A549 (cell line): ENCODE measurements at regions not wholly inside any gene's neighbourhood (a gene's known extent, or its start where the extent isn't known, plus 50 kb on each side); places are given as distances from the start of the nearest gene placed in this dataset.

Experiments used
- ATAC-seq, 2 experiments: fragments of 200-7000 bp in 1 of 2; fragments of >200 bp in 1 of 2; cut with Nextera tagmentation in 1 of 2; cut with Tn5 transposase in 1 of 2; 3 replicates each; pipeline versions ENCODE4 v1.8.0 to v1.9.1; 2018 to 2020; ENCODE audit warnings: mild to moderate bottlenecking in 1 of 2, moderate library complexity in 1 of 2
- CTCF ChIA-PET: fragments of 300-600 bp; sonication (Branson Sonifier 250); formaldehyde crosslinking; extraction: SDS; loops from one replicate; lab custom pipeline; 2021; ENCODE audit warnings: antibody characterized with exemption, inconsistent platforms; lab: Yijun Ruan, JAX
- POLR2A ChIA-PET: fragments of 350-600 bp; formaldehyde crosslinking; extraction: SDS; loops from one replicate; lab custom pipeline; 2021; ENCODE audit warnings: antibody characterized with exemption, inconsistent platforms; lab: Yijun Ruan, JAX
- DNase-seq, 2 experiments: peaks; one replicate each; pipeline versions ENCODE4 v3.0.0 to v3.0.0-alpha.2; 2011 to 2016; ENCODE audit warnings: low read depth in 1 of 2, low spot score in 1 of 2
- FAIRE-seq: peaks from 2 replicates; lab custom pipeline; 2011; peaks lifted over from hg19 to GRCh38; lab: Jason Lieb, UNC
- H3K27ac ChIP-seq, 2 experiments: fragments of >200 bp; sonication (Bioruptor Twin); formaldehyde crosslinking; 3 replicates each; pipeline ENCODE4 v1.5.1; 2016 to 2017
- H3K4me1 ChIP-seq: fragments of >200 bp; sonication (Bioruptor Twin); formaldehyde crosslinking; 3 replicates; pipeline ENCODE4 v1.6.1; 2016
- H3K4me2 ChIP-seq: fragments of >200 bp; sonication (Bioruptor Twin); formaldehyde crosslinking; 3 replicates; pipeline ENCODE4 v1.6.1; 2016
- H3K4me3 ChIP-seq: fragments of >200 bp; sonication (Bioruptor Twin); formaldehyde crosslinking; 3 replicates; pipeline ENCODE4 v1.5.1; 2016
- H3K9me3 ChIP-seq: fragments of >200 bp; sonication (Bioruptor Twin); formaldehyde crosslinking; 3 replicates; pipeline ENCODE4 v1.6.1; 2016
- BHLHE40 ChIP-seq: IDR thresholded peaks from 2 replicates; pipeline ENCODE4 v1.6.1; 2012; ENCODE audit warnings: low read depth, low read length, inconsistent platforms
- CBX2 ChIP-seq: fragments of 200-600 bp; sonication (generic); IDR thresholded peaks from 2 replicates; pipeline ENCODE4 v1.6.1; 2016; ENCODE audit warnings: low read depth, mild to moderate bottlenecking, borderline replicate concordance
- CHD4 ChIP-seq: fragments of 200-600 bp; sonication (generic); IDR thresholded peaks from 2 replicates; pipeline ENCODE4 v1.6.1; 2016; ENCODE audit warnings: antibody characterized with exemption, mild to moderate bottlenecking, borderline replicate concordance
- EHF ChIP-seq: fragments of 250-450 bp; sonication (Bioruptor Pico); IDR thresholded peaks from 2 replicates; pipeline ENCODE4 v1.5.0; 2020; ENCODE audit warnings: mild to moderate bottlenecking
- EHMT2 ChIP-seq: fragments of 200-600 bp; sonication (generic); IDR thresholded peaks from 2 replicates; pipeline ENCODE4 v1.6.1; 2016; ENCODE audit warnings: antibody characterized with exemption, low read depth, mild to moderate bottlenecking, moderate library complexity
- HOXA7 ChIP-seq: fragments of 250-450 bp; sonication (Bioruptor Pico); IDR thresholded peaks from 2 replicates; pipeline ENCODE4 v1.5.0; 2020; ENCODE audit warnings: mild to moderate bottlenecking, moderate library complexity
- KDM5A ChIP-seq: fragments of 200-600 bp; sonication (generic); IDR thresholded peaks from 2 replicates; pipeline ENCODE4 v1.6.1; 2016; ENCODE audit warnings: antibody characterized with exemption, mild to moderate bottlenecking
- MYC ChIP-seq: IDR thresholded peaks from 2 replicates; pipeline ENCODE4 v1.6.1; 2012; ENCODE audit warnings: mild to moderate bottlenecking, inconsistent platforms, low read length, improper control_type of control experiment, borderline replicate concordance
- NFE2L2 ChIP-seq: fragments of 150-350 bp; conservative IDR thresholded peaks from 2 replicates; pipeline ENCODE4 v1.6.1; 2014; ENCODE audit warnings: low read length
- NPAS2 ChIP-seq: fragments of 250-450 bp; sonication (Bioruptor Pico); IDR thresholded peaks from 2 replicates; pipeline ENCODE4 v1.8.0; 2022; ENCODE audit warnings: mild to moderate bottlenecking, moderate library complexity, borderline replicate concordance
- PHF8 ChIP-seq: fragments of 200-600 bp; sonication (generic); IDR thresholded peaks from 2 replicates; pipeline ENCODE4 v1.6.1; 2016; ENCODE audit warnings: low read depth, mild to moderate bottlenecking, antibody characterized with exemption, moderate library complexity, borderline replicate concordance
- POLR2AphosphoS2 ChIP-seq: conservative IDR thresholded peaks from 2 replicates; pipeline ENCODE4 v1.6.1; 2012; ENCODE audit warnings: low read length, improper control_type of control experiment, inconsistent platforms
- RAD21 ChIP-seq, 2 experiments: fragments of >200 bp in 1 of 2; sonication (Bioruptor Twin) in 1 of 2; formaldehyde crosslinking in 1 of 2; IDR thresholded peaks in 1 of 2; conservative IDR thresholded peaks in 1 of 2; 2 replicates in 1 of 2; 3 replicates in 1 of 2; pipeline ENCODE4 v1.6.1; 2012 to 2018; ENCODE audit warnings: inconsistent platforms in 1 of 2
- RARB ChIP-seq: fragments of 250-450 bp; sonication (Bioruptor Pico); IDR thresholded peaks from 2 replicates; pipeline ENCODE4 v1.8.0; 2021; ENCODE audit warnings: mild to moderate bottlenecking, moderate library complexity
- RNF2 ChIP-seq: fragments of 200-600 bp; sonication (generic); IDR thresholded peaks from 2 replicates; pipeline ENCODE4 v1.6.1; 2016; ENCODE audit warnings: low read depth, mild to moderate bottlenecking, antibody characterized with exemption, moderate library complexity, borderline replicate concordance
- TFCP2L1 ChIP-seq: fragments of 250-450 bp; sonication (Bioruptor Pico); IDR thresholded peaks from 2 replicates; pipeline ENCODE4 v1.5.0; 2021; ENCODE audit warnings: mild to moderate bottlenecking
- TP53 ChIP-seq: fragments of 250-450 bp; sonication (Bioruptor Pico); IDR thresholded peaks from 2 replicates; pipeline ENCODE4 v1.5.0; 2021; ENCODE audit warnings: mild to moderate bottlenecking, moderate library complexity
- ZC3H11A ChIP-seq: fragments of 450-650 bp; IDR thresholded peaks from 2 replicates; pipeline ENCODE4 v1.6.1; 2014; ENCODE audit warnings: antibody characterized with exemption, mild to moderate bottlenecking
- ZFP36 ChIP-seq: fragments of 450-650 bp; IDR thresholded peaks from 2 replicates; pipeline ENCODE4 v1.6.1; 2014; ENCODE audit warnings: borderline replicate concordance; ENCODE audit not compliant: partially characterized antibody
- ZNF302 ChIP-seq: fragments of 250-450 bp; sonication (Bioruptor Pico); IDR thresholded peaks from 2 replicates; pipeline ENCODE4 v1.9.0; 2021; ENCODE audit warnings: inconsistent platforms, mild to moderate bottlenecking, moderate library complexity
- ZSCAN20 ChIP-seq: fragments of 250-450 bp; sonication (Bioruptor Pico); IDR thresholded peaks from 2 replicates; pipeline ENCODE4 v1.8.0; 2022; ENCODE audit warnings: mild to moderate bottlenecking, moderate library complexity
- WGBS: methylation state at CpG from one replicate; pipeline ENCODE4 v1.1.6; 2017; ENCODE audit errors: missing lambda C conversion rate; 5-methylcytosine and 5-hydroxymethylcytosine counted together
- TF ChIP-seq, protein P1 (sequence below): fragments of 250-450 bp; sonication (Bioruptor Pico); IDR thresholded peaks from 2 replicates; pipeline ENCODE4 v1.5.0; 2021; ENCODE audit warnings: mild to moderate bottlenecking, moderate library complexity, borderline replicate concordance
- TF ChIP-seq, protein P2 (sequence below): fragments of >200 bp; sonication (Bioruptor Twin); formaldehyde crosslinking; IDR thresholded peaks from 3 replicates; pipeline ENCODE4 v1.6.1; 2016

DNA sequence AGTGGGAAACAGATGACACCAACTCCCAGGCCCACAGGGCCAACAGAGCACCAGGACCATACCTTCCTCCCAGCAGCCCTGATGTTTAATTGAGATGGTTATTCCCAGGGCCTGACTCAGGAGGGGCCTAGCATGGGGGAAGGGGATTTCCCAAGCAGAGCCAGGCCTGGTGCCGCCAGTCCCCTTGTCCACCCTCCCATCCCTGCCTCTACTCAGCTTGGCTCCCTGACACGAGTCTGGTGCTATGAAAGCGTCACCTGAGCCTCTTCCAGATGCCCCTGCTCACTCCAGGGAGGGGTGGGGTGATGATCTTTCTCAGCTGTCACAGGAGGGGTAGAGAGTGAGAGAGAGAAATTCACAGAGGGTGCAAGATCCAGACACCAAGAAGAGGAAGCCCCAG, 72.7 kb downstream of the EFNB1 start:
- ChIA-PET CTCF (no interaction called here), POLR2A (no interaction called here)
- no peaks in the 10 kb centered on the region for H3K4me1 ChIP-seq
- no peak overlapping the region for H3K4me3 ChIP-seq
- TF ChIP-seq KDM5A, result no peak
- TF ChIP-seq PHF8, result no peak
- no peak for TF ChIP-seq EHF (CRISPR knock-in tag)
- TF ChIP-seq, protein P1, sequence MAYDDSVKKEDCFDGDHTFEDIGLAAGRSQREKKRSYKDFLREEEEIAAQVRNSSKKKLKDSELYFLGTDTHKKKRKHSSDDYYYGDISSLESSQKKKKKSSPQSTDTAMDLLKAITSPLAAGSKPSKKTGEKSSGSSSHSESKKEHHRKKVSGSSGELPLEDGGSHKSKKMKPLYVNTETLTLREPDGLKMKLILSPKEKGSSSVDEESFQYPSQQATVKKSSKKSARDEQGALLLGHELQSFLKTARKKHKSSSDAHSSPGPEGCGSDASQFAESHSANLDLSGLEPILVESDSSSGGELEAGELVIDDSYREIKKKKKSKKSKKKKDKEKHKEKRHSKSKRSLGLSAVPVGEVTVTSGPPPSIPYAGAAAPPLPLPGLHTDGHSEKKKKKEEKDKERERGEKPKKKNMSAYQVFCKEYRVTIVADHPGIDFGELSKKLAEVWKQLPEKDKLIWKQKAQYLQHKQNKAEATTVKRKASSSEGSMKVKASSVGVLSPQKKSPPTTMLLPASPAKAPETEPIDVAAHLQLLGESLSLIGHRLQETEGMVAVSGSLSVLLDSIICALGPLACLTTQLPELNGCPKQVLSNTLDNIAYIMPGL (CRISPR knock-in tag), result no peak
- TF ChIP-seq CBX2, result no peak
- no peak for TF ChIP-seq TP53 (CRISPR knock-in tag)
- no peak for TF ChIP-seq BHLHE40
- no peak for TF ChIP-seq ZC3H11A
- TF ChIP-seq HOXA7 (CRISPR knock-in tag), result no peak
- TF ChIP-seq RARB (CRISPR knock-in tag), result no peak
- TF ChIP-seq ZSCAN20 (CRISPR knock-in tag), result no peak
- TF ChIP-seq EHMT2, result no peak
- TF ChIP-seq ZFP36, result no peak
- no peak for ATAC-seq
- no peak for FAIRE-seq
- no peaks in the 10 kb centered on the region for H3K9me3 ChIP-seq
- WGBS, result 70% methylated on average over 2 of the region's 3 CpGs
- H3K4me2 ChIP-seq, result no peak overlapping the region
- no peak overlapping the region for H3K27ac ChIP-seq
- DNase-seq, result no peak

DNA sequence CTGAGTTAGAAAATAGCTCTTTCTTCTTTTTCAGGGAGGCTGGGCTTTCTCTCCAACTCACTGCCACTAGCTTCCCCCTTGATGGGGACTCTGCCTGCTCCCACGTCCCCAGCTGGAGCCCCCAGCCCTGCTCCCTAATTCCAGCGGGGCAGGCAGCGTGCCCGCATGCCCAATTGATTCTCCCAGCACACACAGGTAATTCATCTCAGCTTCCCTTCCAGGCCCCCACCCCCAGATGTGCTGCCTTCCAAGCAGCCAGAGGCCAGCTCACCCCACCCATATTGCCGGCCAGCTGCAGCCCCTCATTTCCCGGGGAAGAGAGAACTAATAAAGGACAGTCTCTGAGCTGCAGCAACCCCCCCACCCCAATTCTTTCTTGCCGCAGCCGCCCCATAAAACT, 69.8 kb downstream of the EFNB1 start:
- no peak overlapping the region for H3K27ac ChIP-seq
- ChIA-PET POLR2A (no interaction called here), CTCF (interaction anchor here (0.9 to 1.3 kb wide), 3 partner anchors 9 to 71 kb away, joined by 3 read pairs; no protein-coding TSS in a partner anchor)
- H3K9me3 ChIP-seq, result no peaks in the 10 kb centered on the region
- no peak for DNase-seq
- TF ChIP-seq EHMT2, result no peak
- TF ChIP-seq RNF2, result no peak
- TF ChIP-seq POLR2AphosphoS2, result no peak
- TF ChIP-seq CHD4, result no peak
- TF ChIP-seq, protein P1 (CRISPR knock-in tag), result no peak
- TF ChIP-seq ZNF302 (CRISPR knock-in tag), result no peak
- no peak for TF ChIP-seq EHF (CRISPR knock-in tag)
- no peak for TF ChIP-seq RAD21 (conservative IDR thresholded peaks at IDR 0.05 in 1 of 2, IDR thresholded peaks at IDR 0.05 in 1 of 2)
- no peak for TF ChIP-seq NFE2L2
- no peak overlapping the region for H3K4me3 ChIP-seq
- no peak for ATAC-seq
- H3K4me2 ChIP-seq, result no peak overlapping the region
- H3K4me1 ChIP-seq, result peaks cover 11% of the 10 kb centered on the region
- 86% methylated on average over 5 of the region's 8 CpGs for WGBS
- FAIRE-seq, result no peak

DNA sequence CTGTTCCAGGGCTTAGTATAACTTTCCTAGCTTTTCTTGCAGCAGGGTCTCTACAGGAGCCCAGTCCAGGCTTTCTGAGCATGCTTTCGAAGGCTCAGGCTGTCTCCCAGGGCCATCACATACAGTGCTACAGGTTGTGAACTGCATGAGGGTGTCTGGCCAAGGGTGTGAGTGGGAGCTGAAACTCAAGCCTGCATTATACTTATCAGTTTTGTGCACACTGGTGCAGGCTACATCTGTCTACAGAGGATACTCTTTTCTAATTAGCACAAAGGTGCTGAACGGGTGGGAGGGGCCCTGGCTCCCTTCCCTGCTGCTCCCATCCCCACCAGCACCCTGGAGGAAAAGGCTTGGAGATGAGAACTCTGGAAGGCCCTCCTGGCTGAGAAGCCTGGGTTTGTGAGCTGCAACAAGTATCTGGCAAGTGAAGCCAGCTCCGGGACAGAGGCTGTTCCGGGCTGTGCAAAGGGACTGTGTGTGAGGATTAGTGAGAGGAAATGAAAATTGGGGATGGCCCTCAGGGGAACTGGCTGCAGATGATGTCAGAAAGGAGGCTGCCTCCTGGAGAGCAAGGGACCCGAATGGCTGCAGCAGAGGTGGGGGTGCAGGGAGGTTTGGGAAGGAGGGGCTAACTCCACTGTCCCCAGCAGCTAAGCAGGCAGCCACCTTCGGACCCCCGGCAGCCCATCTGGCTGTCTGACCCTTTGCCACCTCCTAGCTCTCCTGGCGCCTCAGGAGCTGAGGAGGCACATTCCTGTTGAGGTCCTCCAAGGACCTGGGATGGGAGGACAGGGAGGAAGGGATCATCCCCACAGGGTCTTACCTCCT, 68.5 kb downstream of the EFNB1 start:
- CTCF ChIA-PET, result interaction anchor here (1.3 kb wide), 1 partner anchor 70 kb away, joined by 3 read pairs; no protein-coding TSS in a partner anchor
- H3K9me3 ChIP-seq, result no peaks in the 10 kb centered on the region
- TF ChIP-seq NPAS2 (CRISPR knock-in tag) (no peak), TFCP2L1 (CRISPR knock-in tag) (no peak), MYC (no peak), ZSCAN20 (CRISPR knock-in tag) (no peak)
- TF ChIP-seq, protein P2, sequence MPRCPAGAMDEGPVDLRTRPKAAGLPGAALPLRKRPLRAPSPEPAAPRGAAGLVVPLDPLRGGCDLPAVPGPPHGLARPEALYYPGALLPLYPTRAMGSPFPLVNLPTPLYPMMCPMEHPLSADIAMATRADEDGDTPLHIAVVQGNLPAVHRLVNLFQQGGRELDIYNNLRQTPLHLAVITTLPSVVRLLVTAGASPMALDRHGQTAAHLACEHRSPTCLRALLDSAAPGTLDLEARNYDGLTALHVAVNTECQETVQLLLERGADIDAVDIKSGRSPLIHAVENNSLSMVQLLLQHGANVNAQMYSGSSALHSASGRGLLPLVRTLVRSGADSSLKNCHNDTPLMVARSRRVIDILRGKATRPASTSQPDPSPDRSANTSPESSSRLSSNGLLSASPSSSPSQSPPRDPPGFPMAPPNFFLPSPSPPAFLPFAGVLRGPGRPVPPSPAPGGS, result no peak
- H3K4me1 ChIP-seq, result peaks cover 11% of the 10 kb centered on the region
- 68% methylated on average over 6 of the region's 8 CpGs for WGBS
- POLR2A ChIA-PET, result no interaction called here
- no peak overlapping the region for H3K4me2 ChIP-seq
- no peak overlapping the region for H3K4me3 ChIP-seq
- FAIRE-seq (no peak), DNase-seq (no peak), ATAC-seq (no peak)
- no peak overlapping the region for H3K27ac ChIP-seq
